ENCODE measurements at regions not wholly inside any gene's neighbourhood (a gene's known extent, or its start where the extent isn't known, plus 50 kb on each side); places are given as distances from the start of the nearest gene placed in this dataset.

GRCh38 chr13:79671420-79671819 is 190.5 kb downstream of the NDFIP2 start:
- DNase-seq (ENCODE audit: low read depth, low spot score), result no peak

- DNase-seq (ENCODE audit: low read depth, low spot score), result no peak
Observed at GRCh38 chr13:79668201-79668752, 187.3 kb downstream of the NDFIP2 start.

GRCh38 chr13:79667771-79668170 is 186.8 kb downstream of the NDFIP2 start:
- no peak for DNase-seq (ENCODE audit: low read depth, low spot score)

GRCh38 chr13:79663977-79664636 is 183.2 kb downstream of the NDFIP2 start:
- no peak for DNase-seq (ENCODE audit: low read depth, low spot score)

- DNase-seq (ENCODE audit: low read depth, low spot score), result no peak
Observed at GRCh38 chr13:79663435-79663834, 182.5 kb downstream of the NDFIP2 start.

GRCh38 chr13:79662882-79663281 is 181.9 kb downstream of the NDFIP2 start:
- no peak for DNase-seq (ENCODE audit: low read depth, low spot score)

GRCh38 chr13:79660361-79660760 is 179.4 kb downstream of the NDFIP2 start:
- no peak for DNase-seq (ENCODE audit: low read depth, low spot score)

GRCh38 chr13:79659121-79659521 is 178.2 kb downstream of the NDFIP2 start:
- no peak for DNase-seq (ENCODE audit: low read depth, low spot score)

GRCh38 chr13:79658333-79658975 is 177.5 kb downstream of the NDFIP2 start:
- DNase-seq (ENCODE audit: low read depth, low spot score), result no peak

- no peak for DNase-seq (ENCODE audit: low read depth, low spot score)
Observed at GRCh38 chr13:79655509-79655908, 174.6 kb downstream of the NDFIP2 start.

GRCh38 chr13:79654520-79654919 is 173.6 kb downstream of the NDFIP2 start:
- DNase-seq (ENCODE audit: low read depth, low spot score), result no peak

- no peak for DNase-seq (ENCODE audit: low read depth, low spot score)
Observed at GRCh38 chr13:79650688-79651087, 169.7 kb downstream of the NDFIP2 start.

GRCh38 chr13:79648191-79648590 is 167.2 kb downstream of the NDFIP2 start:
- no peak for DNase-seq (ENCODE audit: low read depth, low spot score)

- no peak for DNase-seq (ENCODE audit: low read depth, low spot score)
Observed at GRCh38 chr13:79647533-79647932, 166.6 kb downstream of the NDFIP2 start.

GRCh38 chr13:79646880-79647279 is 165.9 kb downstream of the NDFIP2 start:
- DNase-seq (ENCODE audit: low read depth, low spot score), result no peak

GRCh38 chr13:79645569-79645968 is 164.6 kb downstream of the NDFIP2 start:
- DNase-seq (ENCODE audit: low read depth, low spot score), result no peak

GRCh38 chr13:79642596-79642995 is 161.6 kb downstream of the NDFIP2 start:
- no peak for DNase-seq (ENCODE audit: low read depth, low spot score)

GRCh38 chr13:79637133-79637763 is 156.3 kb downstream of the NDFIP2 start:
- DNase-seq (ENCODE audit: low read depth, low spot score), result no peak

GRCh38 chr13:79631051-79631659 is 150.2 kb downstream of the NDFIP2 start:
- DNase-seq (ENCODE audit: low read depth, low spot score), result no peak

- DNase-seq (ENCODE audit: low read depth, low spot score), result no peak
Observed at GRCh38 chr13:79628463-79628862, 147.5 kb downstream of the NDFIP2 start.

GRCh38 chr13:79626924-79627323 is 146.0 kb downstream of the NDFIP2 start:
- DNase-seq (ENCODE audit: low read depth, low spot score), result no peak

- DNase-seq (ENCODE audit: low read depth, low spot score), result no peak
Observed at GRCh38 chr13:79625517-79625916, 144.6 kb downstream of the NDFIP2 start.
